HepG2 (cell line): ENCODE measurements at regions not wholly inside any gene's neighbourhood (a gene's known extent, or its start where the extent isn't known, plus 50 kb on each side); places are given as distances from the start of the nearest gene placed in this dataset.

Experiments used
- BRD4 ChIP-seq: sonication (generic); formaldehyde crosslinking; IDR thresholded peaks from 2 replicates; pipeline ENCODE4 v1.4.0; 2020; ENCODE audit warnings: missing genetic modification reagents
- CTCF ChIP-seq: sonication (generic); formaldehyde crosslinking; IDR thresholded peaks from 2 replicates; pipeline ENCODE4 v1.5.0; 2020; ENCODE audit warnings: mild to moderate bottlenecking, missing genetic modification reagents, moderate library complexity
- DNMT1 ChIP-seq: sonication (generic); formaldehyde crosslinking; IDR thresholded peaks from 2 replicates; pipeline ENCODE4 v1.5.1; 2020; ENCODE audit warnings: mild to moderate bottlenecking, missing genetic modification reagents
- HOMEZ ChIP-seq: IDR thresholded peaks from 2 replicates; pipeline ENCODE4 v1.6.1; 2016; ENCODE audit warnings: low read depth
- REXO4 ChIP-seq: sonication (generic); formaldehyde crosslinking; IDR thresholded peaks from 2 replicates; pipeline ENCODE4 v1.8.0; 2022; ENCODE audit warnings: missing genetic modification reagents, mild to moderate bottlenecking, borderline replicate concordance
- TAF1 ChIP-seq: sonication (generic); formaldehyde crosslinking; IDR thresholded peaks from 2 replicates; pipeline ENCODE4 v1.4.0; 2020; ENCODE audit warnings: missing genetic modification reagents
- TBP ChIP-seq: sonication (generic); formaldehyde crosslinking; IDR thresholded peaks from 2 replicates; pipeline ENCODE4 v1.5.0; 2020; ENCODE audit warnings: missing genetic modification reagents
- ZBTB20 ChIP-seq: sonication (generic); formaldehyde crosslinking; IDR thresholded peaks from 2 replicates; pipeline ENCODE4 v1.8.1; 2023; ENCODE audit warnings: missing genetic modification reagents, low read depth, mild to moderate bottlenecking, borderline replicate concordance
- ZKSCAN5 ChIP-seq: sonication (generic); formaldehyde crosslinking; IDR thresholded peaks from 2 replicates; pipeline ENCODE4 v1.5.1; 2020; ENCODE audit warnings: mild to moderate bottlenecking, missing genetic modification reagents
- ZSCAN22 ChIP-seq: sonication (generic); formaldehyde crosslinking; IDR thresholded peaks from 2 replicates; pipeline ENCODE4 v1.4.0; 2020; ENCODE audit warnings: mild to moderate bottlenecking, missing genetic modification reagents
- TF ChIP-seq, protein P1 (sequence below): sonication (generic); formaldehyde crosslinking; IDR thresholded peaks from 2 replicates; pipeline ENCODE4 v1.4.0; 2020; ENCODE audit warnings: low read depth, missing genetic modification reagents

GRCh38 chr3:186469525-186469924, 74.7 kb downstream of the CRYGS start:
- no peak for TF ChIP-seq REXO4 (CRISPR knock-in tag)
- TF ChIP-seq DNMT1 (CRISPR knock-in tag): no peak
- no peak for TF ChIP-seq BRD4 (CRISPR knock-in tag)
- no peak for TF ChIP-seq ZSCAN22
- no peak for TF ChIP-seq CTCF (CRISPR knock-in tag)
- TF ChIP-seq, protein P1, sequence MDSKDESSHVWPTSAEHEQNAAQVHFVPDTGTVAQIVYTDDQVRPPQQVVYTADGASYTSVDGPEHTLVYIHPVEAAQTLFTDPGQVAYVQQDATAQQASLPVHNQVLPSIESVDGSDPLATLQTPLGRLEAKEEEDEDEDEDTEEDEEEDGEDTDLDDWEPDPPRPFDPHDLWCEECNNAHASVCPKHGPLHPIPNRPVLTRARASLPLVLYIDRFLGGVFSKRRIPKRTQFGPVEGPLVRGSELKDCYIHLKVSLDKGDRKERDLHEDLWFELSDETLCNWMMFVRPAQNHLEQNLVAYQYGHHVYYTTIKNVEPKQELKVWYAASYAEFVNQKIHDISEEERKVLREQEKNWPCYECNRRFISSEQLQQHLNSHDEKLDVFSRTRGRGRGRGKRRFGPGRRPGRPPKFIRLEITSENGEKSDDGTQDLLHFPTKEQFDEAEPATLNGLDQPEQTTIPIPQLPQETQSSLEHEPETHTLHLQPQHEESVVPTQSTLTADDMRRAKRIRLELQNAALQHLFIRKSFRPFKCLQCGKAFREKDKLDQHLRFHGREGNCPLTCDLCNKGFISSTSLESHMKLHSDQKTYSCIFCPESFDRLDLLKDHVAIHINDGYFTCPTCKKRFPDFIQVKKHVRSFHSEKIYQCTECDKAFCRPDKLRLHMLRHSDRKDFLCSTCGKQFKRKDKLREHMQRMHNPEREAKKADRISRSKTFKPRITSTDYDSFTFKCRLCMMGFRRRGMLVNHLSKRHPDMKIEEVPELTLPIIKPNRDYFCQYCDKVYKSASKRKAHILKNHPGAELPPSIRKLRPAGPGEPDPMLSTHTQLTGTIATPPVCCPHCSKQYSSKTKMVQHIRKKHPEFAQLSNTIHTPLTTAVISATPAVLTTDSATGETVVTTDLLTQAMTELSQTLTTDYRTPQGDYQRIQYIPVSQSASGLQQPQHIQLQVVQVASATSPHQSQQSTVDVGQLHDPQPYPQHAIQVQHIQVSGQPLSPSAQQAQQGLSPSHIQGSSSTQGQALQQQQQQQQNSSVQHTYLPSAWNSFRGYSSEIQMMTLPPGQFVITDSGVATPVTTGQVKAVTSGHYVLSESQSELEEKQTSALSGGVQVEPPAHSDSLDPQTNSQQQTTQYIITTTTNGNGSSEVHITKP (CRISPR knock-in tag): no peak
- TF ChIP-seq ZKSCAN5: no peak
- TF ChIP-seq HOMEZ (CRISPR knock-in tag): no peak
- no peak for TF ChIP-seq TAF1 (CRISPR knock-in tag)
- no peak for TF ChIP-seq ZBTB20
- no peak for TF ChIP-seq TBP (CRISPR knock-in tag)
